VCaP (cell line): ENCODE measurements at regions not wholly inside any gene's neighbourhood (a gene's known extent, or its start where the extent isn't known, plus 50 kb on each side); places are given as distances from the start of the nearest gene placed in this dataset.

ENCODE experiments used
- H3K27ac ChIP-seq: fragments of 450-650 bp; 2 replicates; pipeline ENCODE4 v1.5.1; 2017
- TF ChIP-seq, protein P1 (sequence below): fragments of 450-650 bp; conservative IDR thresholded peaks from 2 replicates; pipeline ENCODE4 v1.5.1; 2017; ENCODE audit warnings: mild to moderate bottlenecking, moderate library complexity

DNA sequence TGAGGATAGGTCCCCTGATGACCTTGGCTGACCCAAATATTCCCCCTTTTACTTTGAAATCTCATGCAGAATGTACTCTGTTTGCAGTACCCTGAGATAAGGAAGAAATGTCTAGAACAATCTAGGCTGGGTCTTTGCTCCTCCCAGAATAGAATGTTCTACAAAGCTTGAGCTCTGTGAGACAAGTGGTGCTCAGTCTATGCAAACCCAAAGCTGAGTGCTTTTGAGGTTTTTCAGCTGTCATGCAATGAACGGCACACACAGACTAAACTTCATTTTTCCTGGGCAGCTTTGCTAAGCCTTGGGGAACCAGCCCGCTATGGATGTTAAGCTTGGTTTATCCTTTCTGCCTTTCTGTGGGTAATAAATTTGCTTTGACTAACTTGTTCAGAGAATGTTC, 513.6 kb downstream of the FAT4 start:
- no peak overlapping the region for H3K27ac ChIP-seq

DNA sequence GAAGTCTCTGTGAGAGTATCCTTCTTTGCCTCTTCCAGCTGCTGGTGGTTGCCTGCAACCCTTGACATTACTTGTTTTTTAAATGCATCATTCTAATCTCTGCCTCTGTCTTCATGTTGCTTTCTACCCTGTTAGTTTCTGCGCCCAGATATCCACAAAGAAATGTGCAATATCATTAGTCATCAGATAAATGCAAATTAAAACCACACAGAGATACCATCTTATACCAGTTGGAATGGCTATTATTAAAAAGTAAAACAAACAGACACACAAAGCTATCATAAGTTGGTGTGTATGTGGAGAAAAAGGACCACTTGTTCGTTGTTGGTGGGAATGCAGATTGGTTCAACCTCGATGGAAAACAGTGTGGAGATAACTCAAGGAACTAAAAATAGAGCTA, 517.4 kb downstream of the FAT4 start:
- no peak overlapping the region for H3K27ac ChIP-seq
- TF ChIP-seq, protein P1, sequence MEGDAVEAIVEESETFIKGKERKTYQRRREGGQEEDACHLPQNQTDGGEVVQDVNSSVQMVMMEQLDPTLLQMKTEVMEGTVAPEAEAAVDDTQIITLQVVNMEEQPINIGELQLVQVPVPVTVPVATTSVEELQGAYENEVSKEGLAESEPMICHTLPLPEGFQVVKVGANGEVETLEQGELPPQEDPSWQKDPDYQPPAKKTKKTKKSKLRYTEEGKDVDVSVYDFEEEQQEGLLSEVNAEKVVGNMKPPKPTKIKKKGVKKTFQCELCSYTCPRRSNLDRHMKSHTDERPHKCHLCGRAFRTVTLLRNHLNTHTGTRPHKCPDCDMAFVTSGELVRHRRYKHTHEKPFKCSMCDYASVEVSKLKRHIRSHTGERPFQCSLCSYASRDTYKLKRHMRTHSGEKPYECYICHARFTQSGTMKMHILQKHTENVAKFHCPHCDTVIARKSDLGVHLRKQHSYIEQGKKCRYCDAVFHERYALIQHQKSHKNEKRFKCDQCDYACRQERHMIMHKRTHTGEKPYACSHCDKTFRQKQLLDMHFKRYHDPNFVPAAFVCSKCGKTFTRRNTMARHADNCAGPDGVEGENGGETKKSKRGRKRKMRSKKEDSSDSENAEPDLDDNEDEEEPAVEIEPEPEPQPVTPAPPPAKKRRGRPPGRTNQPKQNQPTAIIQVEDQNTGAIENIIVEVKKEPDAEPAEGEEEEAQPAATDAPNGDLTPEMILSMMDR: no peak

More for the DNA sequence above, 513.6 kb downstream of the FAT4 start:
- TF ChIP-seq, protein P1: no peak

DNA sequence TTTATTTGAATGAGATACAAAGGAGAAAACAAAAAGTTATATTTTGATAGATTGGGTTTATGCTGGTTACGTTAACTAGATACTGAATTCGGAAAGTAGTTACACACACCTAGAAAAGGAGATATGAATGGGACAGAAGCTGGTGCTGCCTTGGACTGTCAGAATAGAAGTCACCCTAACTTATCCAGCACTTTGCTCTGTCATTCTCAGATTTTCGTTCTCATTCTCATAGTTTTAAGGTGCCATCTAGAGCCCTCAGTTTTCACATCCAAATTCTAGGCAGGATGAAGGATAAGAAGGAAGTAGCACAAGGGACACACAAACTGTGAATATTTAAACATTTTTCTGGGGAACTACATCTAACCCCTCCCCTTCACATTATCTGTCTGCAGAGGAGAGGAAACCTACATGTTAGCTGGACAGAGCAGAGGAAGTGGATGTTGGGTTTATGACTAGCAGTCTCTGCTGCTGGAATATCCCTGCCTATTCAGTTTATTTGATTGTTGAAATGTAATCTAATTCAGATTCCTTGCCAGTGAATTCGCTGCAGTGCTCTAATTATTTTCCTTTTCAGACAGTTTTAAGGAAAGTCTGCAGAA, 521.9 kb downstream of the FAT4 start:
- TF ChIP-seq, protein P1: no peak
- no peak overlapping the region for H3K27ac ChIP-seq

DNA sequence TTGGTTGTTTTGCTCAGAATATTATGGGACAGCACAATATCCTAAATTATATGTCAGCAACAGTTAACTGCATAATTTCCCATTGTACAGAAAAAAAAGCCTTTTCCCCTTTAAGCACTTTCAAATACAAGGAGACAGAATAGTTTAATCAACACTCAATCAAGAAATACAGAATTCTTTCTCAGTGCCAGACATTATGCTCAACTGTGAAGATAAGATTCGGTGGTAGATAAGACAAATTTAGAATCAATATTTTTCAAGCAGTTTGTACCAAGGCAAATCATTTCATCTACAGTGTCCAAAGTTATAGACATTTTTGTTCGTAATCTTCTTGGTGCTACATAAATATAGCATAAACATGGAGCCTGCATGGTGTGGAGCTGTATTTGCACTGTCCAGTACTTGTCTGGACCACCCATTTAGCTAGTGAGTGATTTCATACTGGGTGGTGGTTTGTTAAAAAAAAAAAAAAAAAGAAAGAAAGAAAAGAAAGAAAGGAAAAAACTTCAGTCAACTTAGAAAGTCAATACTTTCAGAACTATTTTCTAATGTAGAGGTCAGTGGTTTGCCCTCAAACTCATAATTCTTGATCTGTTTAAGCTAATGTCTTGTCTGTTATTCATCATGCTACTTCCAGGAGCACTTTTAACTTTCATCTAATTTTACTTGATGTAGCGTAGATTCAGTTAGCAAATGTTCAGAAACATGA, 522.9 kb downstream of the FAT4 start:
- no peak overlapping the region for H3K27ac ChIP-seq
- TF ChIP-seq, protein P1: no peak

DNA sequence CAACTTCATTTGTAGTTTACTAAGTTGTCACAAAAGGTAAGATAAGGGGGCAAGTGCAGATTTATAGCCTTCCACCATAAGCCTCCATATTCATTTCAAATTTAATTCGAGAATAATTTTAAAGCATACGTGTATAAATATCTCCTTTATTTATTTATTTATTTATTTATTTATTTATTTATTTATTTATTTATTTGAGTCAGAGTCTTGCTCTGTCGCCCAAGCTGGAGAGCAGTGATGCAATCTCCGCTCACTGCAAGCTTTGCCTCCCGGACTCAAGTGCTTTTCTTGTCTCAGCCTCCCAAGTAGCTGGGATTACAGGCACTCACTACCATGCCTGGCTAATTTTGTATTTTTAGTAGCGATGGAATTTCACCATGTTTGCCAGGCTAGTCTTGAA, 523.4 kb downstream of the FAT4 start:
- TF ChIP-seq, protein P1: no peak
- no peak overlapping the region for H3K27ac ChIP-seq

DNA sequence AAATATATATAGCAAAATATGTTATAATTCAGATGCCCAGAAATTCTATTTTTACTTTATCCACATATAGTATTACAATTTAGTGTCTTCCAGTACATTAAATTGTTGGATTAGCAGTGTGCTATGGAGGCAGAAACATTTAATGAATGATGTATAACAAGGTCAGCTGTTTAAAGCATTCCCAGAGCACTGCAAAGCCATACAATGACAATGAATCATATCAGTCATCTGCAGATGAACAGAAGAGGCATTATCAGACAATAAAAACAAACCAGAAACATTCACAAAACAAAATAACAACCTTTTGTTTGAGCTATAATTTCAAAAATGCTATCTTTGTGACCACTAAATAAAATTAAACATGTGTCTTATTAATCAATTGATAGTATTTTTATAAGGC, 524.2 kb downstream of the FAT4 start:
- no peak overlapping the region for H3K27ac ChIP-seq

DNA sequence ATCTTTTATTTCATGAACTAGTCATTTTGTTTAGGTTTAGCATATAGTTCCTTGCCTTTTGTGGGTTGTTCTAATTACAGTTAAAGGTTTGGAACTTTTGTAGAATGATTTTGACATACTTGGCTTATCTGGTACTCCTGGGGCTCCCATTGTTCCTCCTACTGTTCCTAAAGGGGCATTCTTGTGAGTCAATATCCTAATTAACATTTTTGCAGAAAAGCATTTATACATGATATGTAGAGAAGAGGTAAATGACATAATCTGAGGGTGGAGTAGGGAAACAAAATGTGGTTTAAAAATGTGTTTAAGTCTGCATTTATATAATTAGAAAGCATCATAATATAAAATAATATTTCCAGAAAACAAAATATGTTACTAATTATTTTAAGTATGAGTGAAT, 529.2 kb downstream of the FAT4 start:
- no peak overlapping the region for H3K27ac ChIP-seq
- TF ChIP-seq, protein P1: no peak

More for the DNA sequence above, 524.2 kb downstream of the FAT4 start:
- TF ChIP-seq, protein P1: no peak
